ENCODE measurements at regions not wholly inside any gene's neighbourhood (a gene's known extent, or its start where the extent isn't known, plus 50 kb on each side); places are given as distances from the start of the nearest gene placed in this dataset.

DNA sequence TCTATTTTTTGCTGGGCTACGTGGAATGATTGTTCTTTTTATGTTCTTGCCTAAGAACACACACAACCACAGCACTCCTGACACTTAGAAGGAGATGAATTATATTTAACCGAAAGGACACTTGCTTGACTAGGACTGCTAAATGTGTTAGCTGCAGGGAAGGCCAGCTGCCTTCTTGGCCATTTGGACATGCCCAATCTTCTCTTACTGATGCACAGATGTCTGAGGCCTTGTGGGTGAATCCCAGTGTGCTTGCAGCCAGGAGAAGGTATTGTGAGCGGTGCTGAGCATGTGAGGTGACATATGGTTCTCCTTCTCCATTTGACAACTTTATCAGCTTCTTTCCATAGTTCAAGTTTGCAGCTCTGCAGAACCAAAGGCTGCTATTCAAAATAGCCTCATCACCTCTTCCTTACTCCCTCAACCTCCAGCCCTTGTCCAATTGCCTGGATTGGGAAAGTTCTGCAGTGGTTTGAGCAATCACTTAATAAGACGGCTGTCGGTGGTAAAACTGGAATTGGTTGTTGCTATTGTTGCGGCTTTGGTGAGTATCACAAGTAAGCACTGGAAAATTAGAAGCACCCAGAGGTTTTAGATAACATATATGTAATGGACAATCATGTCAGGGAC, 1113.3 kb downstream of the TSN start:
- DNase-seq: no peak

DNA sequence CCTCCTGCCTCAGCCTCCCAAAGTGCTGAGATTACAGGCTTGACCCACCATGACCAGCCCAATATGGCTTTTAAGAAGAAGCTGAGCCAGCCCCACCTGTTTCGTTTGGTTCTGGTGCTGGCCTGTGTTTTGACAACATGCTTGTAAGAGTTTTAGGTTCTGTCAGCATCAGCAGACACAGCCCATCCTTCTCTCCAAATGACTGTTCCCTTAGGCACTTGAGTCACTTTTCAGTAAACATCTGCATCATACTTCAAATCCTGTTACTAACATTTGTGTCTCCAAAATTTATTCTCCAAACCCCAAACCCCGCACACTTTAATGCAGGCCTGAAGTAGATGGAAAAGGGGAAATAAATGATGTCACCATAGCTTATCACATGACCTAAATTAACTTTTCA, 1118.5 kb downstream of the TSN start:
- no peak for DNase-seq

GRCh38 chr2:122875091-122875865, 1119.8 kb downstream of the TSN start:
- DNase-seq: no peak

DNA sequence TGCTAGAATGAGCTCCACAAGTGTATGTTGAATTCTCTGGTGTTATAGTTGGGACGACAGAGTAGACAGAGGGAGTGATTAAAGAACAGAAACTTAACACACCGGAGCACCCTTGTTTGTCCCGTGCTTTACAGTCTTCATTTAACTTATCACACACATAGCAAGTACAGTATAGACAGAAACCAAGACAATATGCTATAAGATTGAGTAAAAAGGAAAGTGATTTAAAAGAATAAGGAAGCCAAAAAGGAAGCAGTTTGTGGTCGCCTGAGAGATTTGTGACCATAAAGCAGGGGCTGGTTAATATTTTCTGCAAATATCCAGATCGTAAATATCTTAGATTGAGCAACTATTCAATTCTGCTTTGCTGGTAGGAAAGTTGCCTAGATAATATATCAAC, 1128.4 kb downstream of the TSN start:
- no peak for DNase-seq

GRCh38 chr2:122884889-122885288, 1129.4 kb downstream of the TSN start:
- DNase-seq: no peak

DNA sequence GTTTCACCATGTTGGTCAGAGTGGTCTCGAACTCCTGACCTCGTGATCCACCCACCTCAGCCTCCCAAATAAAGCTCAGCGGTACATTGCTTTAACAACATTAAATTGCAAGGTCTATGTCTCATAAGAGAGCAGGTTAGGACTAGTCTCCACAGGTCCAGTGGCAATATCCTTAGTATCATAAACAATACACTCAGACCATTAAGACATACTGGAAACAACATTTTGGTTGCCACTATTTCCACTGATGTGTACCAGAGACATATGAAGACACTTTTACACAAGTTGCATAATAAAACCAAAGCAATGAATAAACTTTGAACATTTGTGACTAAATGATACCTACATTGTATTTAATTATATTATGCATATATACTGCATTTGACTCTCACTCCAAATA, 1130.0 kb downstream of the TSN start:
- no peak for DNase-seq

DNA sequence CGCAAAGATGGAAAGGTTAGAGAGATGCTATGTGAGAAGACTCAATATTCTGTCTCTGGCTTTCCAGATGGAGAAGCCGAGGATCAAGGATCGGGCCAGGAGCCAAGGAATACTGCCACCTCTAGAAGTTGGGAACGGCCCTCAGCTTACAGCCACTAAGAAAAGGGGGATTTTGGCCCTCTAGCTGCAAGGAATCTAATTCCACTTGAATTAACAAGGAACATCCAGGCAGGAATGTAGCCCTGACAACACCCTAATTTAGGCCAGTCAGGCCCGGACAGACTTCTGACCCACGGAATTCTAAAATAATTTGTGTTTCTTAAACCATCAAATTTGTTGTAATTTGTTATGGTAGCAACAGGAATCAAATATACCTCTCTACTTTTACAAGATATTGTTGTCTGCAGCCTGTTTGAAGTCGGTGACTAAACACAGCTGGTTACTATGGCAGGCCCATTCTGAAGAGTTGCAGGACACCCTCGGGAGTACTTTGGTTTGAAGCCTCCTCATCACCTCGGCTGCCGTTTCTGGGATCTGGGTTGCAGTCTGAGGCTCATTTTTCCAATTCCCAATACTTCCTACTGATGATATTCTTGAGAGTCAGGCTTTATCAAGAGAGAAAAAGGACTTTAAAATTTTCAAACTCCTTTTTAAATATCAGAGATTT, 1131.2 kb downstream of the TSN start:
- DNase-seq: no peak

- no peak for DNase-seq
Measured at GRCh38 chr2:122899614-122900013, 1125.5 kb upstream of the CNTNAP5 start.

DNA sequence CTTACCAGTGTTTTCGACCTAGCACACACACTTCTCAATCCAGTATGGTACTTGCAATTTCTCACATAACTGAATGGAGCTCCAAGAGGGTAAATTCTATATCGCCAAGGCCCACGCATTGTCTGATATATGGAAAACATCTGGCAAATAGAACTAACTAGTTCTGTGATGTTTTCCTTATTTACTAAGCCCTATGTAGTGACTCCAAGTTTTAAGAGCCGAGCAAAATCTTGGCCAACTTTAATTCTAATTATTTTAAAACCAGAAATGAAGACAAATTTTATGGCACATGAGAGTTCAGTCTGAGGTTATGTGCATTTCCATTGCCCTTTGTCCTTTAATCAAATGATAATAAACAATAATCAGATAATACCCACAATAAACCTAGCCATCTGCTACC, 1119.7 kb upstream of the CNTNAP5 start:
- DNase-seq: peak; percentile 14 to 15

DNA sequence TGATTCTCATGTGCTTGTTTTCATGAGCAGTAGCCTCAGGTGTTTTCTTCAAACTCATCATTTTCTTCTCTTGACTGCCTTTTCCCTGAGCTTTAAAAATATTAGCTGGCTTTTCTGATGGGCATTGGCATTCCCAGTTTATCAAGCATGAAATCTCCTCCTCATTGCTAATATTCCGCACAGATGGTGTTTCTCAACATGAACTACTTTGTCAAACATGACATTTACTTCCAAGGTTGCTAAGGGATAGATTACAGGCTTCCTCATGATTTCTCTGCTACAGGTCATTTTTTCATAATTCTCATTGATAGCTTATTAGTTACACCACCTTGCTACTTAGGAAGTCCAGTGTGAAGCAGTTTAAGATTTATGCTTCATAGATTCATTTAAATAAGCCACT, 1116.9 kb upstream of the CNTNAP5 start:
- DNase-seq: no peak

GRCh38 chr2:122927197-122927596, 1097.9 kb upstream of the CNTNAP5 start:
- DNase-seq: no peak

- no peak for DNase-seq
Measured at GRCh38 chr2:122927710-122928557, 1097.2 kb upstream of the CNTNAP5 start.

GRCh38 chr2:122929347-122929746, 1095.7 kb upstream of the CNTNAP5 start:
- no peak for DNase-seq

GRCh38 chr2:122935506-122935905, 1089.6 kb upstream of the CNTNAP5 start:
- no peak for DNase-seq

DNA sequence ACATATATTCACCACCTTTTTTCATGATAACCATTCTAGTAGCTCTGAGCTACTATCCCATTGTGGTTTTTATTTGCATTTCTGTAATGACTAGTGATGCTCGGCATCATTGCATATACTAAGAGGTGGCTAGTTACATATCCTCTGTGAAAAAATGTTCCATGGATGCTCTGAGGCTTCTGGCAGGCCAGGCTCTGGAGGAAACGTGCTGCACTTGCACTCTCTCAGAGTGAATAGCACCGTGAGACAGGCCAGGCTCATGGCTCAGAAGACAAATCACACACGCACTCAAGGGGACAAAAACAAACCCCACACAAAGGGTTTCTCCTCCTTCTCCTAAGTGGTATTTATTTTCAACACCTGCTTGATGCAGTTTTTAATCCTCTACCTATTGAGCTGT, 1085.3 kb upstream of the CNTNAP5 start:
- no peak for DNase-seq

DNA sequence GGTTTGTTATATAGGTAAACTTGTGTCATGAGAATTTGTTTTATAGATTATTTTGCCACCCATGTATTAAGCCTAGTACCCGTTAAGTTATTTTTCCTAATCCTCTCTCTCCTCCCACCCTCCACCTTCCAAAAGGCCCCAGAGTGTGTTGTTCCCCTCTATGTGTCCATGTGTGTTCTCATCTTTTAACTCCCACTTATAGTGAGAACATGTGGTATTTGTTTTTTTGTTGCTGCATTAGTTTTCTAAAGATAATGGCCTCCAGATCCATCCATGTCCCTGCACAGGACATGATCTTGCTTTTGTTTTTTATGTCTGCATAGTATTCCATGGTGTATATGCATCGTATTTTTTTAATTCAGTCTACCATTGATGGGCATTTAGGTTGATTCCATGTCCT, 1075.6 kb upstream of the CNTNAP5 start:
- no peak for DNase-seq

- DNase-seq: no peak
Measured at GRCh38 chr2:122955776-122956175, 1069.3 kb upstream of the CNTNAP5 start.

- no peak for DNase-seq
Measured at GRCh38 chr2:122960759-122961641, 1064.1 kb upstream of the CNTNAP5 start.

- DNase-seq: no peak
Measured at GRCh38 chr2:122966461-122966860, 1058.6 kb upstream of the CNTNAP5 start.

GRCh38 chr2:122977580-122977979, 1047.5 kb upstream of the CNTNAP5 start:
- DNase-seq: no peak

DNA sequence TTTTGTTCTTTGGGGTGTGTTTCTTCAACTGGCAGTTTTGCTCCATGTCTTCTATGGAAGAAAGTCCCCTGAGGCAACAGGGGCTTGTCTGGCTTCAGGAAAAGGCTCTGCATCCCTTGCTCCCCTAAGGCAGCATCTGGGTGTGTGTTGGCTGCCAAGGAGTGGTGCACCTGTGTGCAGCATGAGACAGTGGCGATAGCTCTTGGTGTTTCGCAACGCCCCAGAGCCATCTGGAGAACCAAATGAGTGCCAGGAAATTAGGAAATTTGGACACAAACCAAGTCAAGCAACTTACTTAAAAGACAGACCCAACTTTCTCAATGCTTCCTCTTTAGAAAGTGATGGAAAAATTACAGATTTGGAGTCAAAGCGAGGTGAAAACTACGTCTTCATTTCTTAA, 1044.4 kb upstream of the CNTNAP5 start:
- peak; percentile 43 to 57 for DNase-seq

Measured in right lung (tissue), 2 donors.